ENCODE measurements at regions not wholly inside any gene's neighbourhood (a gene's known extent, or its start where the extent isn't known, plus 50 kb on each side); places are given as distances from the start of the nearest gene placed in this dataset.

- no peak for TF ChIP-seq CTCF (IDR thresholded peaks at IDR 0.05; ENCODE audit: control insufficient read depth, insufficient read depth, low read depth, low read length, missing control alignments)
- DNase-seq (ENCODE audit: low read depth): no peak
- no peak overlapping the region for H3K4me3 ChIP-seq (ENCODE audit: control insufficient read depth, low read depth, low read length)
Measured at GRCh38 chr10:65751218-65751617, 1174.6 kb upstream of the LRRTM3 start.

GRCh38 chr10:65751896-65752295 lies 1173.9 kb upstream of the LRRTM3 start:
- no peak overlapping the region for H3K4me3 ChIP-seq (ENCODE audit: control insufficient read depth, low read depth, low read length)
- DNase-seq (ENCODE audit: low read depth): no peak
- TF ChIP-seq CTCF (IDR thresholded peaks at IDR 0.05; ENCODE audit: control insufficient read depth, insufficient read depth, low read depth, low read length, missing control alignments): no peak

- no peak for DNase-seq (ENCODE audit: low read depth)
- H3K4me3 ChIP-seq (ENCODE audit: control insufficient read depth, low read depth, low read length): no peak overlapping the region
- TF ChIP-seq CTCF (IDR thresholded peaks at IDR 0.05; ENCODE audit: control insufficient read depth, insufficient read depth, low read depth, low read length, missing control alignments): no peak
Measured at GRCh38 chr10:65753532-65753931, 1172.3 kb upstream of the LRRTM3 start.

GRCh38 chr10:65754112-65754511 lies 1171.7 kb upstream of the LRRTM3 start:
- TF ChIP-seq CTCF (IDR thresholded peaks at IDR 0.05; ENCODE audit: control insufficient read depth, insufficient read depth, low read depth, low read length, missing control alignments): no peak
- no peak for DNase-seq (ENCODE audit: low read depth)
- H3K4me3 ChIP-seq (ENCODE audit: control insufficient read depth, low read depth, low read length): no peak overlapping the region

GRCh38 chr10:65762311-65762710 lies 1163.5 kb upstream of the LRRTM3 start:
- TF ChIP-seq CTCF (IDR thresholded peaks at IDR 0.05; ENCODE audit: control insufficient read depth, insufficient read depth, low read depth, low read length, missing control alignments): no peak
- DNase-seq (ENCODE audit: low read depth): no peak
- no peak overlapping the region for H3K4me3 ChIP-seq (ENCODE audit: control insufficient read depth, low read depth, low read length)

GRCh38 chr10:65765006-65765541 lies 1160.8 kb upstream of the LRRTM3 start:
- no peak for DNase-seq (ENCODE audit: low read depth)
- TF ChIP-seq CTCF (IDR thresholded peaks at IDR 0.05; ENCODE audit: control insufficient read depth, insufficient read depth, low read depth, low read length, missing control alignments): no peak
- no peak overlapping the region for H3K4me3 ChIP-seq (ENCODE audit: control insufficient read depth, low read depth, low read length)

- no peak overlapping the region for H3K4me3 ChIP-seq (ENCODE audit: control insufficient read depth, low read depth, low read length)
- TF ChIP-seq CTCF (IDR thresholded peaks at IDR 0.05; ENCODE audit: control insufficient read depth, insufficient read depth, low read depth, low read length, missing control alignments): no peak
- no peak for DNase-seq (ENCODE audit: low read depth)
Measured at GRCh38 chr10:65769828-65770227, 1156.0 kb upstream of the LRRTM3 start.

Measured in AG09309 (cell line).